Bronchial epithelial cell (primary cell): ENCODE measurements at regions not wholly inside any gene's neighbourhood (a gene's known extent, or its start where the extent isn't known, plus 50 kb on each side); places are given as distances from the start of the nearest gene placed in this dataset.
A peak's percentile ranks its signal among the peaks of the same experiment; 100 is the strongest.

Experiments used
- DNase-seq: peaks from one replicate; pipeline ENCODE4 v3.0.0-alpha.2; 2010; ENCODE audit warnings: low read depth
- FAIRE-seq: peaks from 2 replicates; lab custom pipeline; 2011; peaks lifted over from hg19 to GRCh38; lab: Jason Lieb, UNC
- H3K27me3 ChIP-seq: 2 replicates; pipeline ENCODE4 v1.5.1; 2011; ENCODE audit warnings: low read length; ENCODE audit not compliant: control insufficient read depth, insufficient read depth
- H3K36me3 ChIP-seq: 2 replicates; pipeline ENCODE4 v1.5.1; 2011; ENCODE audit warnings: low read length; ENCODE audit not compliant: control insufficient read depth, insufficient read depth
- H3K4me3 ChIP-seq: 2 replicates; pipeline ENCODE4 v1.5.1; 2011; ENCODE audit warnings: mild to moderate bottlenecking, low read depth, low read length, control low read depth
- TF ChIP-seq, protein P1 (sequence below): IDR thresholded peaks from 2 replicates; pipeline ENCODE4 v1.5.1; 2011; ENCODE audit warnings: mild to moderate bottlenecking, moderate library complexity, low read length, control low read depth, inconsistent platforms; ENCODE audit not compliant: insufficient read depth, severe bottlenecking

DNA sequence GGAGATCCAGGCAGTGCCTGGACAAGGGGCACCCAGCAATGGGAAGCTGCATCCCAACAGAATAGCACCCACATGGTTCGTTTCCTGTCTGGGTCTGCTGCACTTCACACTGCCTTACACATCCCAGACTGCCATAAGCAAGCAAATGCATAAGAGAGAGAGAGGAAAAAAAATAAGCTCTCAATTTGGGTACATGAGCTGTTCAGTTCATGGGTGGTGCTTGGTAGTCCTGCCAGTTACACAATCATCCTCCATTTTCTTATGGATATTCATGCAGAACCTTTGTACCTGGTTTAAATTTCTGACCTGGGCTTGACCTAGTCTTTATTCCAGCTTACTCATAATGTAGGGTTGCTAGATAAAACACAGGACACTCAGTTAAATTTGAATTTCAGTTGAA lies 733.6 kb downstream of the TNS3 start:
- no peak overlapping the region for H3K4me3 ChIP-seq
- no peaks in the 10 kb centered on the region for H3K27me3 ChIP-seq
- no peaks in the 10 kb centered on the region for H3K36me3 ChIP-seq
- no peak for DNase-seq
- TF ChIP-seq, protein P1, sequence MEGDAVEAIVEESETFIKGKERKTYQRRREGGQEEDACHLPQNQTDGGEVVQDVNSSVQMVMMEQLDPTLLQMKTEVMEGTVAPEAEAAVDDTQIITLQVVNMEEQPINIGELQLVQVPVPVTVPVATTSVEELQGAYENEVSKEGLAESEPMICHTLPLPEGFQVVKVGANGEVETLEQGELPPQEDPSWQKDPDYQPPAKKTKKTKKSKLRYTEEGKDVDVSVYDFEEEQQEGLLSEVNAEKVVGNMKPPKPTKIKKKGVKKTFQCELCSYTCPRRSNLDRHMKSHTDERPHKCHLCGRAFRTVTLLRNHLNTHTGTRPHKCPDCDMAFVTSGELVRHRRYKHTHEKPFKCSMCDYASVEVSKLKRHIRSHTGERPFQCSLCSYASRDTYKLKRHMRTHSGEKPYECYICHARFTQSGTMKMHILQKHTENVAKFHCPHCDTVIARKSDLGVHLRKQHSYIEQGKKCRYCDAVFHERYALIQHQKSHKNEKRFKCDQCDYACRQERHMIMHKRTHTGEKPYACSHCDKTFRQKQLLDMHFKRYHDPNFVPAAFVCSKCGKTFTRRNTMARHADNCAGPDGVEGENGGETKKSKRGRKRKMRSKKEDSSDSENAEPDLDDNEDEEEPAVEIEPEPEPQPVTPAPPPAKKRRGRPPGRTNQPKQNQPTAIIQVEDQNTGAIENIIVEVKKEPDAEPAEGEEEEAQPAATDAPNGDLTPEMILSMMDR: no peak
- FAIRE-seq: no peak

DNA sequence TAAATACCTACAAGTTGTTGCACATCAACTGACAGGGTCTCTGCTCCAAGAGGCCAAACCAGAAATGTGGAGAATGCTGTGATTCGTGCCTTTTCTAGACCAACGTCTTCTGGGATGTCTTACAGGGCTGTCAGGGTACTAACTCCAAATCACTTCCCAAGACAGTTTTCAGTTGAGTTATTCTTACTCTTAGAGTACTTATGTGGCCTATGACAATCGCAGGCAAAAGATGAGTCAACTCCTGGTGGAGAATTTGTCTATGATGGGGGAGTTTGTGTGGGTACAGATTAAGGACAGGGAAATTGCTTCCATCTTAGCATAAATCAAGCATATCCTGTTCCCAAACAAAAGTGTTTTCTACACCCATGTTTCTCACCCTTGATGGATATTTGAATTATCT lies 734.8 kb downstream of the TNS3 start:
- TF ChIP-seq, protein P1: no peak
- FAIRE-seq (no peak), DNase-seq (no peak)
- Histone ChIP-seq H3K4me3 (no peak overlapping the region), H3K27me3 (no peaks in the 10 kb centered on the region), H3K36me3 (no peaks in the 10 kb centered on the region)

DNA sequence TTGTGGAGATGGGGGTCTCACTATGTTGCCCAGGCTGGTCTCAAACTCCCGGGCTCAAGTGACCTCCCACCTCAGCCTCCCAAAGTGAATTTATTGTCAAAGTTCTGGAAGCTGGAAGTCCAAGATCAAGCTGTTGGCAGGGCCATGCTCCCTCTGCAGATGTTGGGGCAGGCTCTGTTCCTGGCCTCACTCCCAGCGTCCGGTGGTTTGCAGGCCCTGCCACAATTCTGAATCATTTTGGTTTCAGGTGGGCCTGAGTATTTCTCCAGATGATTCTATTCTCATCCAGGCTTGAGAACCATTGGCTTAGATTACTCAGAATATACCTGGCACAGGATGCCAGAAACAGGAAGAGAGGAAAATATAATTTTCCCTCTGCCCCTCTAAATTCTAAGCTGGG lies 737.4 kb downstream of the TNS3 start:
- DNase-seq (no peak), FAIRE-seq (no peak)
- Histone ChIP-seq H3K4me3 (no peak overlapping the region), H3K27me3 (no peaks in the 10 kb centered on the region), H3K36me3 (no peaks in the 10 kb centered on the region)
- TF ChIP-seq, protein P1: no peak

DNA sequence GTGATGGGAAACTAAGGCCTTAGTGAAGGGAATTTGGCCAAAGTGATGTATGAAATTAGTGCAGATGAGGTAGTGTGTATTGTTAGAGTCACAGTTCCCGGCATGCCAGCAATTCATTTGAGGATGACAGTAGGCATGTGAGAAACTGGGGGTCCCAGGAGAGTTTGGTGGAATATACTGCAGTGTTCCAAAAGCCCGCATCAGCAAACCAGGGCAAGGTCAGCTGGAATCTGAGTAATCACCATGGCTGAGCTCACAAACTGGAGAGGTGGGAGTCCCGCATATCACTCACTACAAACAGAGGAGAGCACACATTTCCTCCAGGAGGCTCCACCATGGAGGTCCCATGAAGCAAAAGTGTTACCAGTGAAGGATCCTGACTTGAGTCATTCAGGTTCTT lies 740.7 kb downstream of the TNS3 start:
- TF ChIP-seq, protein P1: no peak
- FAIRE-seq: no peak
- no peak overlapping the region for H3K4me3 ChIP-seq

DNA sequence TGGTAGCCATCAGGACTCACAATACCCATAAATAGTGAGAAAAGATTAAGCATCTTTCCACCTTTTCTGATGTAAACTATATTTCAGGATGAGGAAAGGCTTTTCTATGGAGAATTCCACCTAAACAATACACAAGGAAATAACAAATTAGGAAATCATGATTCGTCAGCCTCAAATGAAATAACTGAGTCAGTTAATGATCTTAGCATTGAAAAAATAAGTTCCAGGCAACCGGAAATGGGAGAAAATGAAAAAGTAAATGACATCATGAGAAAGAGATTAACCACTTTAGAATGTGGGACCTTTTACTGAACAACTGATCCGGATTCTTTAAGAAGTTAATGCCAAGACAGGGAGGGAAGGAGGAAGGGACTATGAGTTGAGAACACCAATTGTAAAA lies 742.3 kb downstream of the TNS3 start:
- TF ChIP-seq, protein P1: no peak
- FAIRE-seq (no peak), DNase-seq (peak; percentile 33)
- Histone ChIP-seq H3K4me3 (no peak overlapping the region), H3K36me3 (no peaks in the 10 kb centered on the region), H3K27me3 (no peaks in the 10 kb centered on the region)

More for the DNA sequence above, 740.7 kb downstream of the TNS3 start:
- no peaks in the 10 kb centered on the region for H3K36me3 ChIP-seq
- no peaks in the 10 kb centered on the region for H3K27me3 ChIP-seq
- no peak for DNase-seq

DNA sequence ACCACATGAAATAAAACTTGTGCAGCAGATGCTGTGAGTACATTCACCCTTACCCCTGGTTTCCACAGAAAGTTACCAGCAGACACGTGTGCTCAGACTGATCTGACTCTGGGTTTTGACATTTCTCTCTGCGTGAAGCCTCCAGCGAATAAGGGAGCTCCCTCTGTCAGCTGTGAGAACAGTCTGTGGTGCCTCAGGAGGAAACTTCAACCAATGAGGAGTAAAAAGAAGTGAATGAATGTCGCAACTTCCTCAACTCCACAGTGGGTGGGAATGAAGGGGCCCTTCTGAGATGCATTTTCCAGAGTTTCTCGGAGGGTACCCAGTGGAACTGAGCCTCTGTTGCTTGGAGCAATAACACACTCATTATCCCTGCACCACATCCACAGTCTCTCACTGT lies 743.4 kb downstream of the TNS3 start:
- TF ChIP-seq, protein P1: no peak
- DNase-seq: no peak
- Histone ChIP-seq H3K4me3 (no peak overlapping the region), H3K27me3 (no peaks in the 10 kb centered on the region), H3K36me3 (no peaks in the 10 kb centered on the region)
- no peak for FAIRE-seq
